Fibroblast of skin of left quadriceps (primary cell): ENCODE measurements at regions not wholly inside any gene's neighbourhood (a gene's known extent, or its start where the extent isn't known, plus 50 kb on each side); places are given as distances from the start of the nearest gene placed in this dataset.
"Not testable (repeated sequence)": the region's sequence is repeated elsewhere in the genome, so short reads cannot be mapped to it uniquely, and the experiment has no call there.

Experiments
- DNase-seq, 2 experiments: peaks; one replicate each; pipeline ENCODE4 v3.0.0-alpha.2; 2013; ENCODE audit warnings: low read depth in 2 of 2

GRCh38 chr5:117645400-117645799 is 1070.8 kb upstream of the SEMA6A start:
- no peak for DNase-seq

- no peak for DNase-seq
Observed at GRCh38 chr5:117638581-117638980, 1064.0 kb upstream of the SEMA6A start.

GRCh38 chr5:117633093-117633492 is 1058.5 kb upstream of the SEMA6A start:
- DNase-seq, result no peak

- no peak for DNase-seq
Observed at GRCh38 chr5:117624201-117624600, 1049.6 kb upstream of the SEMA6A start.

- DNase-seq, result no peak
Observed at GRCh38 chr5:117623042-117623805, 1048.6 kb upstream of the SEMA6A start.

GRCh38 chr5:117621921-117622320 is 1047.3 kb upstream of the SEMA6A start:
- no peak for DNase-seq

GRCh38 chr5:117615226-117615625 is 1040.6 kb upstream of the SEMA6A start:
- DNase-seq, result no peak

GRCh38 chr5:117614408-117614807 is 1039.8 kb upstream of the SEMA6A start:
- DNase-seq, result no peak

- DNase-seq, result no peak
Observed at GRCh38 chr5:117604845-117605244, 1030.2 kb upstream of the SEMA6A start.

GRCh38 chr5:117599811-117600210 is 1025.2 kb upstream of the SEMA6A start:
- DNase-seq, result not testable (repeated sequence)

- peak; percentile 56 to 59 for DNase-seq
Observed at GRCh38 chr5:117594166-117594565, 1019.5 kb upstream of the SEMA6A start.

GRCh38 chr5:117590944-117591343 is 1016.3 kb upstream of the SEMA6A start:
- DNase-seq, result peak in 1 of 2 experiments; percentile 3

- DNase-seq, result peak; percentile 24 to 33
Observed at GRCh38 chr5:117588611-117589010, 1014.0 kb upstream of the SEMA6A start.

GRCh38 chr5:117587111-117587510 is 1012.5 kb upstream of the SEMA6A start:
- DNase-seq, result no peak

GRCh38 chr5:117568622-117569021 is 994.0 kb upstream of the SEMA6A start:
- no peak for DNase-seq

GRCh38 chr5:117568126-117568525 is 993.5 kb upstream of the SEMA6A start:
- DNase-seq, result no peak

- DNase-seq, result no peak
Observed at GRCh38 chr5:117562647-117563046, 988.0 kb upstream of the SEMA6A start.

GRCh38 chr5:117561531-117561930 is 986.9 kb upstream of the SEMA6A start:
- no peak for DNase-seq

GRCh38 chr5:117559005-117559844 is 984.6 kb upstream of the SEMA6A start:
- DNase-seq, result no peak

GRCh38 chr5:117551236-117551635 is 976.6 kb upstream of the SEMA6A start:
- no peak for DNase-seq

GRCh38 chr5:117547192-117547591 is 972.6 kb upstream of the SEMA6A start:
- no peak for DNase-seq

- no peak for DNase-seq
Observed at GRCh38 chr5:117539692-117540091, 965.1 kb upstream of the SEMA6A start.

GRCh38 chr5:117533792-117534191 is 959.2 kb upstream of the SEMA6A start:
- no peak for DNase-seq
